ENCODE measurements at regions not wholly inside any gene's neighbourhood (a gene's known extent, or its start where the extent isn't known, plus 50 kb on each side); places are given as distances from the start of the nearest gene placed in this dataset.

DNA sequence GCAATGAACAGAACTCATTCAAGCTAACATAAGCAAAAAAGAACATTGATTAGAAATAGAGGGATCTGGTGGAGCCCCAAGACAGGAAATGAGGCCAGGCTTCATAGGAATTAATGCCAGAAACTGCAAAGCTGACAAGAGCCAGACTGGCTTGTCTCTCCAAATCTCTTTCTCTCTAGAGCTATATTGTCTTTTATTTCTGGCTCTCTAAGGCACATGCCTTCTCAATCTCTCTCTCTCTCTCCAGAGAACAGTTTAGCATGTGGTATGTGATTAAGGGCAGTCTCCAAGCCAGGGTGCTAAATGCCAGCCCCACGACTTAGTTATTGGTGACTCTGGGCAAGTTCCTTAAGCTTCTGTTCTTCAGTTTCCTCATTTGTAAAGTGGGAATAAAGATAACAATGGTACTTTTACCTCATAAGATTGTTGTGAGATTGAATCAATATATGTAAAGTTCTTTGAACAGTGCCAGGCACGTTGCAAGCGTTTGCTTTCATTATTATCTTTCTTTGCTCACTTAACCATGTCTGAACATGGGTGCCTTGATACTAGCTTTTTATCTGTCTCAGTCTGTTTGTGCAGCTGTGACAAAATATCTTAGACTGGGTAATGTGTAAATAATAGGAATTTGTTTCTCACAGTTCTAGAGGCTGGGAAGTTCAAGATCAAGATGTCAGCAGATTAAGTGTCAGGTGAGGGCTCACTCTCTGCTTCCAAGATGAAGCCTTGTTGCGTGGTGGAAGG, 123.2 kb downstream of the BDH1 start:
- peaks cover 8% of the 10 kb centered on the region for H3K27me3 ChIP-seq (ENCODE audit: control insufficient read depth, insufficient read depth, low read length)
- no CpG with 5 or more reads among the region's 4 CpGs for WGBS (ENCODE audit: insufficient coverage)
- no peaks in the 10 kb centered on the region for H3K9me3 ChIP-seq (ENCODE audit: control insufficient read depth, insufficient read depth, low read length)
- DNase-seq (ENCODE audit: low read depth in 4 of 6, low spot score in 6 of 6): peak in 2 of 6 donors; percentile 36 to 62
- H3K4me3 ChIP-seq (ENCODE audit: low read depth, low read length): no peak overlapping the region
- H3K27ac ChIP-seq (ENCODE audit: low read depth, low read length): peak overlapping the region; percentile 22
- peaks cover 8% of the 10 kb centered on the region for H3K4me1 ChIP-seq (ENCODE audit: control insufficient read depth, insufficient read depth, low read length)
- no peaks in the 10 kb centered on the region for H3K36me3 ChIP-seq (ENCODE audit: control insufficient read depth, insufficient read depth, low read length)

GRCh38 chr3:197431346-197431910, 124.3 kb downstream of the BDH1 start:
- Histone ChIP-seq H3K36me3 (ENCODE audit: control insufficient read depth, insufficient read depth, low read length) (no peaks in the 10 kb centered on the region), H3K4me3 (ENCODE audit: low read depth, low read length) (no peak overlapping the region), H3K4me1 (ENCODE audit: control insufficient read depth, insufficient read depth, low read length) (peaks cover 9% of the 10 kb centered on the region), H3K27ac (ENCODE audit: low read depth, low read length) (peak overlapping the region; percentile 58), H3K9me3 (ENCODE audit: control insufficient read depth, insufficient read depth, low read length) (no peaks in the 10 kb centered on the region), H3K27me3 (ENCODE audit: control insufficient read depth, insufficient read depth, low read length) (peaks cover 8% of the 10 kb centered on the region)
- whole genome bisulfite sequencing (ENCODE audit: insufficient coverage): no CpG with 5 or more reads among the region's 6 CpGs
- no peak for DNase-seq (ENCODE audit: low read depth in 4 of 6, low spot score in 6 of 6)

DNA sequence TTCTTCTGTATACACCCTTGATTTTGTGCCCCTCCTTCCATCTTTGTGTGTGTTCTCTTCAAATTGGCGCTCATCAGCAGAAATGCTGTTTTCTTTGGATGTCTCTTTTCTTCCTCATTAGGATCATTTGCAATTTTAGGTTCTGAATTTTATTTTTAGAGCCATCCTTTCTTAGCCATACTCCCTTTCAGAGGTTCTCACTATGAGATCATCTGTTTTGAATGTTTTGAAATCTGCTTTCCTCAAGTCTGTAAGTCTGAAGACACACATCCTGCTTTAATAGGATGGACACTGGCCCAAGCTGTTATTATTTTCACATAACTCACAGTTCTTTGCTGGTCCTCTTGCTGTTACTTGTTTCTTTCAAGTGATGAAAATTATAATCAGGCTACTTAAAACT, 124.8 kb downstream of the BDH1 start:
- no peak overlapping the region for H3K4me3 ChIP-seq (ENCODE audit: low read depth, low read length)
- H3K27ac ChIP-seq (ENCODE audit: low read depth, low read length): peak overlapping the region; percentile 58
- no peaks in the 10 kb centered on the region for H3K9me3 ChIP-seq (ENCODE audit: control insufficient read depth, insufficient read depth, low read length)
- peak in 1 of 6 donors; percentile 67 for DNase-seq (ENCODE audit: low read depth in 4 of 6, low spot score in 6 of 6)
- H3K27me3 ChIP-seq (ENCODE audit: control insufficient read depth, insufficient read depth, low read length): peaks cover 8% of the 10 kb centered on the region
- peaks cover 9% of the 10 kb centered on the region for H3K4me1 ChIP-seq (ENCODE audit: control insufficient read depth, insufficient read depth, low read length)
- no peaks in the 10 kb centered on the region for H3K36me3 ChIP-seq (ENCODE audit: control insufficient read depth, insufficient read depth, low read length)
- no CpG with 5 or more reads among the region's 1 CpG for WGBS (ENCODE audit: insufficient coverage)

GRCh38 chr3:197430502-197430901, 125.3 kb downstream of the BDH1 start:
- WGBS (ENCODE audit: insufficient coverage): 46% methylated on average over 2 of the region's 7 CpGs
- DNase-seq (ENCODE audit: low read depth in 4 of 6, low spot score in 6 of 6): no peak
- H3K27me3 ChIP-seq (ENCODE audit: control insufficient read depth, insufficient read depth, low read length): peaks cover 8% of the 10 kb centered on the region
- no peak overlapping the region for H3K4me3 ChIP-seq (ENCODE audit: low read depth, low read length)
- peaks cover 9% of the 10 kb centered on the region for H3K4me1 ChIP-seq (ENCODE audit: control insufficient read depth, insufficient read depth, low read length)
- no peaks in the 10 kb centered on the region for H3K36me3 ChIP-seq (ENCODE audit: control insufficient read depth, insufficient read depth, low read length)
- H3K9me3 ChIP-seq (ENCODE audit: control insufficient read depth, insufficient read depth, low read length): no peaks in the 10 kb centered on the region
- peak overlapping the region; percentile 26 for H3K27ac ChIP-seq (ENCODE audit: low read depth, low read length)

DNA sequence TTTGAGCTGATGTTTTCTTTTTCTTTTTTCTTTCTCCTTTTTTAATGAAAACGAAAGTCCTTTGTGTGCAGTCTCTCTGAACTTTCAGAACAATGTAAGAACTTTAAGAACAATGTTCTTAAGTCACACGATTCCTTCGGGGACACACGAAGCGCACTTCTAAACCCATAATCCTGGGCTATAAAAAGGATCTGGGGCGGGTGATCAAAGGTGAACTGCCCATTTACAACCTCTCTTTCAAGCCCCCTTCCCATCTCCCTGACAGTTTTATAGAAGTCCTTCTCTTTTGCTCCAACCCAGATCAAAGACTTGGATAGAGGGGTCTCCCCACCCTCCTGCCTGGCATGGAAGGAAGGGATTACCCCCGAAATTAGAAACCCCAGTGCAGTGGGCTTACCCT, 126.8 kb downstream of the BDH1 start:
- peaks cover 8% of the 10 kb centered on the region for H3K27me3 ChIP-seq (ENCODE audit: control insufficient read depth, insufficient read depth, low read length)
- peak overlapping the region; percentile 64 for H3K27ac ChIP-seq (ENCODE audit: low read depth, low read length)
- H3K9me3 ChIP-seq (ENCODE audit: control insufficient read depth, insufficient read depth, low read length): no peaks in the 10 kb centered on the region
- H3K4me1 ChIP-seq (ENCODE audit: control insufficient read depth, insufficient read depth, low read length): peaks cover 9% of the 10 kb centered on the region
- no peaks in the 10 kb centered on the region for H3K36me3 ChIP-seq (ENCODE audit: control insufficient read depth, insufficient read depth, low read length)
- no peak overlapping the region for H3K4me3 ChIP-seq (ENCODE audit: low read depth, low read length)
- no peak for DNase-seq (ENCODE audit: low read depth in 4 of 6, low spot score in 6 of 6)
- WGBS (ENCODE audit: insufficient coverage): 57% methylated on average over 5 of the region's 7 CpGs

GRCh38 chr3:197428117-197428801, 127.5 kb downstream of the BDH1 start:
- no peaks in the 10 kb centered on the region for H3K9me3 ChIP-seq (ENCODE audit: control insufficient read depth, insufficient read depth, low read length)
- no peak overlapping the region for H3K4me3 ChIP-seq (ENCODE audit: low read depth, low read length)
- peaks cover 9% of the 10 kb centered on the region for H3K4me1 ChIP-seq (ENCODE audit: control insufficient read depth, insufficient read depth, low read length)
- H3K36me3 ChIP-seq (ENCODE audit: control insufficient read depth, insufficient read depth, low read length): no peaks in the 10 kb centered on the region
- WGBS (ENCODE audit: insufficient coverage): 40% methylated on average over 4 of the region's 10 CpGs
- DNase-seq (ENCODE audit: low read depth in 4 of 6, low spot score in 6 of 6): peak in 1 of 6 donors; percentile 60
- H3K27me3 ChIP-seq (ENCODE audit: control insufficient read depth, insufficient read depth, low read length): peaks cover 8% of the 10 kb centered on the region
- H3K27ac ChIP-seq (ENCODE audit: low read depth, low read length): peak overlapping the region; percentile 64

GRCh38 chr3:197427021-197427420, 128.6 kb upstream of the DLG1 start:
- DNase-seq (ENCODE audit: low read depth in 4 of 6, low spot score in 6 of 6): peak in 1 of 6 donors; percentile 54
- 53% methylated on average over 4 of the region's 8 CpGs for WGBS (ENCODE audit: insufficient coverage)
- Histone ChIP-seq H3K27me3 (ENCODE audit: control insufficient read depth, insufficient read depth, low read length) (peaks cover 8% of the 10 kb centered on the region), H3K4me1 (ENCODE audit: control insufficient read depth, insufficient read depth, low read length) (peaks cover 14% of the 10 kb centered on the region), H3K4me3 (ENCODE audit: low read depth, low read length) (no peak overlapping the region), H3K36me3 (ENCODE audit: control insufficient read depth, insufficient read depth, low read length) (no peaks in the 10 kb centered on the region), H3K27ac (ENCODE audit: low read depth, low read length) (no peak overlapping the region), H3K9me3 (ENCODE audit: control insufficient read depth, insufficient read depth, low read length) (no peaks in the 10 kb centered on the region)

DNA sequence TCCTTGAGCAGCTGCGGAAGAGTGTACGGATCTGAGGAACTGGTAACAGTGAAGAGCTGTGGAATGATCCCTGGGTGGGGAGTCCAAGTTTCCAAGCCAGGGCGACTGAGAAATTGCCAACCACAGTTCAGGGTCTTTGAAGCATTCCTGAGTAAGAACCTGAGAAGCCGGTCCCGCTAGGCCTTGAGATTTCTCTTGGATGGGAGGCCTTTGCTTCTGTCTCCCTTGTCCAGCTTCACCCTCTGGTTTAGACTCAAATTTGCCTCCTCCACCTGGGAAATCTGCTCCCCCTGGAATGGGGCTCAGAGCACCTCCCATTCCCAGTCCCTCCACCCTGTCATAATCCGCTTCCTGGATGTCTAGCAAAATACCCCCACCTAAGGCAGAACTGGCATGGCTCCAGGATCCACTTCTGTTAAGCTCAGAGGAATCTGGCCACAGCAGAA, 127.7 kb upstream of the DLG1 start:
- H3K4me1 ChIP-seq (ENCODE audit: control insufficient read depth, insufficient read depth, low read length): peaks cover 14% of the 10 kb centered on the region
- H3K9me3 ChIP-seq (ENCODE audit: control insufficient read depth, insufficient read depth, low read length): no peaks in the 10 kb centered on the region
- no peak overlapping the region for H3K4me3 ChIP-seq (ENCODE audit: low read depth, low read length)
- H3K36me3 ChIP-seq (ENCODE audit: control insufficient read depth, insufficient read depth, low read length): no peaks in the 10 kb centered on the region
- DNase-seq (ENCODE audit: low read depth in 4 of 6, low spot score in 6 of 6): no peak
- H3K27ac ChIP-seq (ENCODE audit: low read depth, low read length): no peak overlapping the region
- 92% methylated on average over 6 of the region's 6 CpGs for WGBS (ENCODE audit: insufficient coverage)
- peaks cover 8% of the 10 kb centered on the region for H3K27me3 ChIP-seq (ENCODE audit: control insufficient read depth, insufficient read depth, low read length)

- WGBS (ENCODE audit: insufficient coverage): 86% methylated on average over 8 of the region's 14 CpGs
- no peak overlapping the region for H3K27ac ChIP-seq (ENCODE audit: low read depth, low read length)
- no peaks in the 10 kb centered on the region for H3K9me3 ChIP-seq (ENCODE audit: control insufficient read depth, insufficient read depth, low read length)
- H3K4me3 ChIP-seq (ENCODE audit: low read depth, low read length): no peak overlapping the region
- H3K36me3 ChIP-seq (ENCODE audit: control insufficient read depth, insufficient read depth, low read length): no peaks in the 10 kb centered on the region
- no peak for DNase-seq (ENCODE audit: low read depth in 4 of 6, low spot score in 6 of 6)
- H3K4me1 ChIP-seq (ENCODE audit: control insufficient read depth, insufficient read depth, low read length): peaks cover 14% of the 10 kb centered on the region
- peaks cover 8% of the 10 kb centered on the region for H3K27me3 ChIP-seq (ENCODE audit: control insufficient read depth, insufficient read depth, low read length)
These were observed 127.2 kb upstream of the DLG1 start for GRCh38 chr3:197425485-197426120.
